GM21390 (cell line): ENCODE measurements at regions not wholly inside any gene's neighbourhood (a gene's known extent, or its start where the extent isn't known, plus 50 kb on each side); places are given as distances from the start of the nearest gene placed in this dataset.
"Not testable (repeated sequence)": the region's sequence is repeated elsewhere in the genome, so short reads cannot be mapped to it uniquely, and the experiment has no call there.

Source experiments
- ATAC-seq: cut with Tn5 transposase; IDR thresholded peaks from one replicate; pipeline ENCODE4 v1.9.1; 2021; ENCODE audit not compliant: unreplicated experiment

- no peak for ATAC-seq
Observed at GRCh38 chr5:164185000-164185399, 679.6 kb downstream of the MAT2B start.

- no peak for ATAC-seq
Observed at GRCh38 chr5:164186550-164186949, 681.1 kb downstream of the MAT2B start.

GRCh38 chr5:164187785-164188184 is 682.4 kb downstream of the MAT2B start:
- no peak for ATAC-seq

GRCh38 chr5:164188733-164189148 is 683.3 kb downstream of the MAT2B start:
- ATAC-seq: no peak

- ATAC-seq: no peak
Observed at GRCh38 chr5:164191240-164191639, 685.8 kb downstream of the MAT2B start.

GRCh38 chr5:164202338-164202737 is 696.9 kb downstream of the MAT2B start:
- no peak for ATAC-seq

- no peak for ATAC-seq
Observed at GRCh38 chr5:164203581-164204225, 698.3 kb downstream of the MAT2B start.

GRCh38 chr5:164204338-164204946 is 699.0 kb downstream of the MAT2B start:
- no peak for ATAC-seq

- ATAC-seq: no peak
Observed at GRCh38 chr5:164206196-164206595, 700.8 kb downstream of the MAT2B start.

- no peak for ATAC-seq
Observed at GRCh38 chr5:164207646-164208045, 702.2 kb downstream of the MAT2B start.

- no peak for ATAC-seq
Observed at GRCh38 chr5:164210491-164210890, 705.1 kb downstream of the MAT2B start.

- ATAC-seq: no peak
Observed at GRCh38 chr5:164214698-164215097, 709.3 kb downstream of the MAT2B start.

GRCh38 chr5:164217464-164217863 is 712.0 kb downstream of the MAT2B start:
- no peak for ATAC-seq

GRCh38 chr5:164220522-164220921 is 715.1 kb downstream of the MAT2B start:
- no peak for ATAC-seq

- ATAC-seq: no peak
Observed at GRCh38 chr5:164224236-164224635, 718.8 kb downstream of the MAT2B start.

GRCh38 chr5:164224772-164225171 is 719.4 kb downstream of the MAT2B start:
- ATAC-seq: no peak

- ATAC-seq: no peak
Observed at GRCh38 chr5:164230341-164230740, 724.9 kb downstream of the MAT2B start.

- ATAC-seq: no peak
Observed at GRCh38 chr5:164233791-164234190, 728.4 kb downstream of the MAT2B start.

GRCh38 chr5:164234321-164234720 is 728.9 kb downstream of the MAT2B start:
- no peak for ATAC-seq

GRCh38 chr5:164235300-164235891 is 730.0 kb downstream of the MAT2B start:
- no peak for ATAC-seq

GRCh38 chr5:164237486-164237885 is 732.1 kb downstream of the MAT2B start:
- ATAC-seq: no peak

- ATAC-seq: not testable (repeated sequence)
Observed at GRCh38 chr5:164251781-164252180, 746.4 kb downstream of the MAT2B start.
